Left lung (tissue), 4 donors: ENCODE measurements at regions not wholly inside any gene's neighbourhood (a gene's known extent, or its start where the extent isn't known, plus 50 kb on each side); places are given as distances from the start of the nearest gene placed in this dataset.

Source experiments
- ATAC-seq: fragments of 200-7000 bp; cut with Tn5 transposase; one replicate; pipeline ENCODE4 v1.9.1; 2020; ENCODE audit warnings: moderate library complexity
- DNase-seq, 4 donors: peaks; one replicate each; pipeline ENCODE4 v3.0.0-alpha.2; 2013 to 2020
- H3K27ac ChIP-seq, 2 donors: fragments of 200-600 bp; sonication (generic) in 1 of 2; one replicate each; pipeline versions ENCODE4 v1.5.0 to v1.8.0; 2020 to 2021
- H3K27me3 ChIP-seq, 2 donors: fragments of 200-600 bp; sonication (generic) in 1 of 2; one replicate each; pipeline versions ENCODE4 v1.5.0 to v1.8.0; 2020 to 2021
- H3K36me3 ChIP-seq, 2 donors: fragments of 200-600 bp; sonication (generic) in 1 of 2; one replicate each; pipeline versions ENCODE4 v1.5.0 to v1.8.0; 2020 to 2021
- H3K4me1 ChIP-seq, 2 donors: fragments of 200-600 bp; one replicate each; pipeline ENCODE4 v1.8.0; 2021
- H3K4me3 ChIP-seq, 2 donors: fragments of 200-600 bp; sonication (generic) in 1 of 2; one replicate each; pipeline versions ENCODE4 v1.5.0 to v1.8.0; 2020 to 2021; ENCODE audit warnings: mild to moderate bottlenecking in 1 of 2
- H3K9me3 ChIP-seq, 2 donors: fragments of 200-600 bp; sonication (generic) in 1 of 2; one replicate each; pipeline versions ENCODE4 v1.5.0 to v1.8.0; 2020 to 2021
- intact Hi-C, 2 donors: fragments of 100-400 bp; cut with DNase I; formaldehyde crosslinking; loops; one replicate each; pipeline versions ENCODE4 v1.11.2 to v1.14.2; 2022
- TF ChIP-seq, protein P1 (sequence below), 2 donors: fragments of 200-600 bp; sonication (generic) in 1 of 2; IDR thresholded peaks; one replicate each; pipeline versions ENCODE4 v1.5.0 to v1.8.0; 2021; ENCODE audit warnings: antibody characterized with exemption in 2 of 2
- donor health status: DM: no; HTN: yes; CAD: no.
- donor health status: DM: no; HTN: no; CAD: no.

DNA sequence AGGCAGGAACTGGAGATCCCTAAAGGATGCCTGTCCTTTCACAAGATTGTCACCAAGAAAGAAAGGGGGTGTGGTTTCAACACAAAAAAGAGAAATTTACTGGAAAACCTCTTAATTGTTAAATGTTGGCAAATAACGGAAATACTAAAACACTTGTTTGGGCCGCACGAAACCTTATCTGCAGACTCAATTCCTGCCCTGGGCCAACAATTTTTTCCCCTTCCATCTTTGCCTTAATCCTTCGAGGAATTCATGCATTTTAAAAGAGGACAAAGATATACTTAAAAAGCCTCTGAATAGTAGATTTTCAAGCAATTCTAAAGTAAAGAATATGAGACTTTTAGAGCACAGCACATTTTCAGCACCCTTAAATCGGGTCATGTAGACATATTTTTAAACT is 366.2 kb downstream of the DUSP6 start:
- no peaks in the 10 kb centered on the region for H3K27me3 ChIP-seq
- H3K27ac ChIP-seq: no peak overlapping the region
- H3K4me3 ChIP-seq: no peak overlapping the region
- no peaks in the 10 kb centered on the region for H3K36me3 ChIP-seq
- intact Hi-C loops: no loop called here
- no peaks in the 10 kb centered on the region for H3K4me1 ChIP-seq
- no peaks in the 10 kb centered on the region for H3K9me3 ChIP-seq
- ATAC-seq (no peak), DNase-seq (no peak)
- TF ChIP-seq, protein P1, sequence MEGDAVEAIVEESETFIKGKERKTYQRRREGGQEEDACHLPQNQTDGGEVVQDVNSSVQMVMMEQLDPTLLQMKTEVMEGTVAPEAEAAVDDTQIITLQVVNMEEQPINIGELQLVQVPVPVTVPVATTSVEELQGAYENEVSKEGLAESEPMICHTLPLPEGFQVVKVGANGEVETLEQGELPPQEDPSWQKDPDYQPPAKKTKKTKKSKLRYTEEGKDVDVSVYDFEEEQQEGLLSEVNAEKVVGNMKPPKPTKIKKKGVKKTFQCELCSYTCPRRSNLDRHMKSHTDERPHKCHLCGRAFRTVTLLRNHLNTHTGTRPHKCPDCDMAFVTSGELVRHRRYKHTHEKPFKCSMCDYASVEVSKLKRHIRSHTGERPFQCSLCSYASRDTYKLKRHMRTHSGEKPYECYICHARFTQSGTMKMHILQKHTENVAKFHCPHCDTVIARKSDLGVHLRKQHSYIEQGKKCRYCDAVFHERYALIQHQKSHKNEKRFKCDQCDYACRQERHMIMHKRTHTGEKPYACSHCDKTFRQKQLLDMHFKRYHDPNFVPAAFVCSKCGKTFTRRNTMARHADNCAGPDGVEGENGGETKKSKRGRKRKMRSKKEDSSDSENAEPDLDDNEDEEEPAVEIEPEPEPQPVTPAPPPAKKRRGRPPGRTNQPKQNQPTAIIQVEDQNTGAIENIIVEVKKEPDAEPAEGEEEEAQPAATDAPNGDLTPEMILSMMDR (IDR thresholded peaks at IDR 0.05): no peak

DNA sequence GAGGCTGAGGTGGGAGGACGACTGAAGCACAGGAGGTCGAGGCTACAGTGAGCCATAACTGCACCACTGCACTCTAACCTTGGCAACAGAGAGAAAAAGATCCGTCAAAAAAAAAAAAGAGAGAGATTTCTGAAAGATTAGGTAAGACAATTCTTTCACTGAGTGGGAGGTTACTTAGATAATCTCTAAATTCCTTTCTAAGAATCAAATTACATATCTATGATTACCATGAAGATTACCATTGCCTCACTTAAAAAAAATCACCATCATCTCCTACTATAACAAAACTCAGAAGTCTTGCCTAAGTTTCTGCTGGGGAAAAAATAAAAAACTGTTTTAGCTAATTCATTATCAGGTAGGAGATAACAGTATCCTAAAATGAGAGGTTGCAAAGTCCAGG is 366.7 kb downstream of the DUSP6 start:
- Histone ChIP-seq H3K27me3 (no peaks in the 10 kb centered on the region), H3K4me1 (no peaks in the 10 kb centered on the region), H3K4me3 (no peak overlapping the region), H3K36me3 (no peaks in the 10 kb centered on the region), H3K9me3 (no peaks in the 10 kb centered on the region), H3K27ac (no peak overlapping the region)
- TF ChIP-seq, protein P1 (IDR thresholded peaks at IDR 0.05): no peak
- ATAC-seq (no peak), DNase-seq (no peak)
- intact Hi-C loops: no loop called here

DNA sequence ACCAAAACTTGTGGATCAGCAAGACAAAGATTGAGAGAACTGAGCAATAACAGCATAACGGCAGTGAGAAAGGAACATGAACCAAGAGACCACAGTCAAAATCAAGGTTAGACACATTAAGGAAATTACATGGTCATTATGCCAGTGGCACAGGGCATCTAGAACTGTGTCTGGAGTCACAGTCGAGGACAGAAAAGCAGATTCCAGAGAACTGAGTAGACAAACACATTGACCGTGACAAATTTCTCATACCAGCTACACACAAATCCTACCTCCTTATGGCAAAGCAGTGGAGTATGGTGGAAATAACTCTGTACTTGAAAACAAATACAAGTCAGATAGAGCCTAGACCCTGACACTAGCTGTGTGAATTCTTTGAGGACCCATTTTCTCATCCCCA is 367.3 kb downstream of the DUSP6 start:
- ATAC-seq: no peak
- Histone ChIP-seq H3K27ac (no peak overlapping the region), H3K27me3 (no peaks in the 10 kb centered on the region), H3K4me3 (no peak overlapping the region), H3K36me3 (no peaks in the 10 kb centered on the region), H3K4me1 (no peaks in the 10 kb centered on the region), H3K9me3 (no peaks in the 10 kb centered on the region)
- no peak for DNase-seq
- TF ChIP-seq, protein P1 (IDR thresholded peaks at IDR 0.05): no peak
- intact Hi-C loops: no loop called here

DNA sequence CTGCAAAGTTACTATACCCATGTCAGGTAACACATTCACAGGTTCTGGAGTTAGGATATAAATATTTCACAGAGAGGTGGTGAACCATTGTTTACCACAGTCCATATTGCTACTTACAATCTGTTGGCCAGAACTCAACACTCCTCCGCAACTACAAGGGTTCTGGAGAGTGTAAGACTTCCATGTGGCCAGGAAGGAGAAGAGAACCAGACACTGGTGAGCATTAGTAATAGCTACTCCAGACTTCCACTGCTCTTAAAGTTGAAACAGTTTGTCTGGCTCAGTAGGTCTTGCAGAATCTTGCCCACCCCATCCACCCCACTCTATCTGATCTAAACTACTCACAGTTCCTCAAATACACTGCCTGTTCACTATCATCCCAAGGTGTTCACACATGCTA is 369.6 kb downstream of the DUSP6 start:
- TF ChIP-seq, protein P1 (IDR thresholded peaks at IDR 0.05): no peak
- Histone ChIP-seq H3K36me3 (no peaks in the 10 kb centered on the region), H3K27me3 (no peaks in the 10 kb centered on the region), H3K4me3 (no peak overlapping the region), H3K27ac (no peak overlapping the region), H3K9me3 (no peaks in the 10 kb centered on the region), H3K4me1 (no peaks in the 10 kb centered on the region)
- no peak for ATAC-seq
- intact Hi-C loops: no loop called here
- DNase-seq: no peak

DNA sequence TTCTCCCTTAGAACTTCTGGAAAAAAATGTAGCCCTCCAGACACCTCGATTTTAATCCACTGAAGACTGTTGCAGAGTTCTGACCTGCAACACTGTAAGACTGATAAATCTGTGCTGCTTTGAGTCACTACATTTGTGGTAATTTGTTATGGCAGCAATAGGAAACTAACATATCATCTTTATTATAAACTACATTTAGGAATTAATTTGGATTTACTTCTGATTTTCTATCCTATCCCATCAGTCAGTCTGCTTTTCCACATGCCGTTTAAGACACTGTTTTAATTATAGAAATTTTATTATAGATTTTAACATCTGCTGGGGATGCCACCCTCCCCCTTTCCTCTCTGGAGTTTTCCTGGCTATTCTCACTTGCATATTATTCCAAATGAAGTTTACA is 375.2 kb downstream of the DUSP6 start:
- TF ChIP-seq, protein P1 (IDR thresholded peaks at IDR 0.05): no peak
- intact Hi-C loops: no loop called here
- Histone ChIP-seq H3K27me3 (no peaks in the 10 kb centered on the region), H3K9me3 (no peaks in the 10 kb centered on the region), H3K4me3 (no peak overlapping the region), H3K36me3 (no peaks in the 10 kb centered on the region), H3K27ac (no peak overlapping the region), H3K4me1 (no peaks in the 10 kb centered on the region)
- DNase-seq: no peak
- no peak for ATAC-seq
